CD14-positive monocyte (primary cell): ENCODE measurements at regions not wholly inside any gene's neighbourhood (a gene's known extent, or its start where the extent isn't known, plus 50 kb on each side); places are given as distances from the start of the nearest gene placed in this dataset.
A peak's percentile ranks its signal among the peaks of the same experiment; 100 is the strongest.

Source experiments
- DNase-seq, 3 donors: peaks; one replicate each; pipeline ENCODE4 v3.0.0-alpha.2; 2011 to 2022
- H2AFZ ChIP-seq: 2 replicates; pipeline ENCODE4 v1.6.0; 2012; ENCODE audit warnings: mild to moderate bottlenecking, low read depth, low read length, inconsistent platforms; ENCODE audit not compliant: insufficient read depth, poor library complexity, severe bottlenecking
- H3K27ac ChIP-seq, 2 donors: 1 replicate in 1 of 2; 2 replicates in 1 of 2; pipeline ENCODE4 v1.5.1; 2012 to 2013; ENCODE audit warnings: low read length in 2 of 2, control low read depth in 1 of 2, inconsistent platforms in 1 of 2, low read depth in 1 of 2, mild to moderate bottlenecking in 1 of 2
- H3K27me3 ChIP-seq, 2 donors: one replicate each; pipeline versions ENCODE4 v1.6.0 to v1.6.1; 2011 to 2013; ENCODE audit warnings: low read length in 2 of 2; ENCODE audit not compliant: control insufficient read depth in 2 of 2, insufficient read depth in 2 of 2
- H3K36me3 ChIP-seq, 2 donors: replicated peaks in 1 of 2; 1 replicate in 1 of 2; 2 replicates in 1 of 2; pipeline versions ENCODE4 v1.5.1 to v1.6.1; 2012 to 2013; ENCODE audit warnings: low read length in 2 of 2, control low read depth in 1 of 2, inconsistent platforms in 1 of 2, mild to moderate bottlenecking in 1 of 2; ENCODE audit not compliant: insufficient read depth in 2 of 2, control insufficient read depth in 1 of 2
- H3K4me1 ChIP-seq, 2 donors: 1 replicate in 1 of 2; 2 replicates in 1 of 2; pipeline versions ENCODE4 v1.5.1 to v1.6.1; 2012 to 2013; ENCODE audit warnings: low read length in 2 of 2, control low read depth in 1 of 2, inconsistent platforms in 1 of 2, mild to moderate bottlenecking in 1 of 2, moderate library complexity in 1 of 2; ENCODE audit not compliant: insufficient read depth in 2 of 2, control insufficient read depth in 1 of 2
- H3K4me2 ChIP-seq: replicated peaks from 2 replicates; pipeline ENCODE3; 2012; ENCODE audit warnings: low read length, moderate library complexity, mild to moderate bottlenecking; ENCODE audit not compliant: poor library complexity, severe bottlenecking; ENCODE audit errors: extremely low read depth
- H3K4me3 ChIP-seq, 3 experiments: fragments of 200-600 bp in 1 of 3; sonication (generic) in 1 of 3; replicated peaks in 1 of 3; 1 replicate in 2 of 3; 2 replicates in 1 of 3; pipeline ENCODE4 v1.5.1; 2011 to 2013; ENCODE audit warnings: low read length in 3 of 3, mild to moderate bottlenecking in 3 of 3, control low read depth in 2 of 3, low read depth in 2 of 3, inconsistent platforms in 1 of 3, moderate library complexity in 1 of 3
- H3K79me2 ChIP-seq: 2 replicates; pipeline ENCODE4 v1.6.0; 2012; ENCODE audit warnings: mild to moderate bottlenecking, control low read depth, inconsistent platforms, low read length, moderate library complexity; ENCODE audit not compliant: insufficient read depth
- H3K9ac ChIP-seq: 2 replicates; pipeline ENCODE4 v1.6.0; 2017; ENCODE audit warnings: low read length, mild to moderate bottlenecking; ENCODE audit not compliant: insufficient read depth, poor library complexity, severe bottlenecking
- H3K9me3 ChIP-seq, 2 donors: replicated peaks in 1 of 2; 1 replicate in 1 of 2; 2 replicates in 1 of 2; pipeline versions ENCODE4 v1.5.1 to v1.6.1; 2012 to 2013; ENCODE audit warnings: low read length in 2 of 2, control low read depth in 1 of 2; ENCODE audit not compliant: control insufficient read depth in 1 of 2, insufficient read depth in 1 of 2
- H4K20me1 ChIP-seq: 2 replicates; pipeline ENCODE4 v1.6.0; 2012; ENCODE audit warnings: mild to moderate bottlenecking, low read length, control low read depth, moderate library complexity; ENCODE audit not compliant: insufficient read depth
- H3K27ac Mint-ChIP-seq, 7 donors: one replicate each; pipeline ENCODE4 v1.8.0; 2020; ENCODE audit warnings: mild to moderate bottlenecking in 7 of 7, mixed read lengths in 7 of 7, moderate library complexity in 6 of 7, inconsistent platforms in 2 of 7
- H3K27me3 Mint-ChIP-seq, 3 donors: one replicate each; pipeline ENCODE4 v1.8.0; 2021 to 2022; ENCODE audit warnings: low read depth in 3 of 3, mild to moderate bottlenecking in 3 of 3, mixed read lengths in 3 of 3, moderate library complexity in 3 of 3, inconsistent platforms in 1 of 3
- H3K36me3 Mint-ChIP-seq, 2 donors: one replicate each; pipeline ENCODE4 v1.8.0; 2020; ENCODE audit warnings: mixed read lengths in 2 of 2, inconsistent platforms in 1 of 2, mild to moderate bottlenecking in 1 of 2
- H3K4me1 Mint-ChIP-seq: one replicate; pipeline ENCODE4 v1.8.0; 2020; ENCODE audit warnings: mild to moderate bottlenecking, mixed read lengths
- H3K4me3 Mint-ChIP-seq, 2 donors: one replicate each; pipeline ENCODE4 v1.8.0; 2020; ENCODE audit warnings: mild to moderate bottlenecking in 2 of 2, mixed read lengths in 2 of 2, moderate library complexity in 1 of 2
- H3K9me3 Mint-ChIP-seq, 7 donors: one replicate each; pipeline ENCODE4 v1.8.0; 2020 to 2022; ENCODE audit warnings: mixed read lengths in 7 of 7, mild to moderate bottlenecking in 6 of 7, moderate library complexity in 6 of 7, inconsistent platforms in 2 of 7
- WGBS: methylation state at CpG from one replicate; pipeline ENCODE4 v1.1.5; 2013; ENCODE audit warnings: missing lambda C conversion rate; ENCODE audit not compliant: insufficient coverage; 5-methylcytosine and 5-hydroxymethylcytosine counted together
- intact Hi-C, 2 donors: fragments of 100-400 bp; cut with micrococcal nuclease; formaldehyde crosslinking; loops; one replicate each; pipeline versions ENCODE4 v1.15.0 to v1.15.1; 2023
- TF ChIP-seq, protein P1 (sequence below): fragments of 200-600 bp; IDR thresholded peaks from one replicate; pipeline ENCODE4 v1.8.0; 2022; ENCODE audit warnings: antibody characterized with exemption, mild to moderate bottlenecking

GRCh38 chrX:149079805-149080406 lies 425.2 kb downstream of the IDS start:
- TF ChIP-seq, protein P1, sequence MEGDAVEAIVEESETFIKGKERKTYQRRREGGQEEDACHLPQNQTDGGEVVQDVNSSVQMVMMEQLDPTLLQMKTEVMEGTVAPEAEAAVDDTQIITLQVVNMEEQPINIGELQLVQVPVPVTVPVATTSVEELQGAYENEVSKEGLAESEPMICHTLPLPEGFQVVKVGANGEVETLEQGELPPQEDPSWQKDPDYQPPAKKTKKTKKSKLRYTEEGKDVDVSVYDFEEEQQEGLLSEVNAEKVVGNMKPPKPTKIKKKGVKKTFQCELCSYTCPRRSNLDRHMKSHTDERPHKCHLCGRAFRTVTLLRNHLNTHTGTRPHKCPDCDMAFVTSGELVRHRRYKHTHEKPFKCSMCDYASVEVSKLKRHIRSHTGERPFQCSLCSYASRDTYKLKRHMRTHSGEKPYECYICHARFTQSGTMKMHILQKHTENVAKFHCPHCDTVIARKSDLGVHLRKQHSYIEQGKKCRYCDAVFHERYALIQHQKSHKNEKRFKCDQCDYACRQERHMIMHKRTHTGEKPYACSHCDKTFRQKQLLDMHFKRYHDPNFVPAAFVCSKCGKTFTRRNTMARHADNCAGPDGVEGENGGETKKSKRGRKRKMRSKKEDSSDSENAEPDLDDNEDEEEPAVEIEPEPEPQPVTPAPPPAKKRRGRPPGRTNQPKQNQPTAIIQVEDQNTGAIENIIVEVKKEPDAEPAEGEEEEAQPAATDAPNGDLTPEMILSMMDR = no peak
- H4K20me1 ChIP-seq = no peaks in the 10 kb centered on the region
- peaks cover under 1% of the 10 kb centered on the region for H3K4me1 Mint-ChIP-seq

DNA sequence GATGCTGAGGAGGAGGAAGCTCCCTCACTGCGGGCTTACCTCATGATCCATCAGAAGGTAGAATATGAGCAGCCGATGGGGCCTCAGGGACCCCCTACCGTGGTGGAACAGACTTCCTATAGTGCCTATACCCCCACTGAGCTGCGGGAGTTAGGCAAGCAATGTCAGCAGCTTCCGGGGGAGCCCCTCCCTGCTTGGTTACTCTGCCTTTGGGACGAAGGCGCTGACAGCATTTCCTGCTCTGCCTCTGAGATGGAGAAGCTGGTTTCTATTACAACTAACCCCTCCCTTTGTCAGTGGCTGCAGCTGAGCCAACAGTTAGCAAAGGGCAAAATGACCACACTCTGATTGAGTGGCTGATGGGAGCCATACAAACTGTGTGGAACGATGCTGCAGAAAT lies 430.7 kb downstream of the IDS start:
- H3K79me2 ChIP-seq = no peaks in the 10 kb centered on the region
- peak overlapping the region; percentile 25 for H3K9ac ChIP-seq
- H3K9me3 ChIP-seq = no peaks in the 10 kb centered on the region
- Mint-ChIP-seq H3K4me1 (peaks cover 9% of the 10 kb centered on the region), H3K27ac (peak overlapping the region in 1 of 7 donors; percentile 8), H3K4me3 (peak overlapping the region; percentile 34 to 39), H3K27me3 (peaks cover 0 to 6% (median 2%) of the 10 kb centered on the region in 3 donors), H3K9me3 (peaks cover 0 to 6% (median 0%) of the 10 kb centered on the region in 7 donors), H3K36me3 (no peaks in the 10 kb centered on the region)
- peaks cover 6% of the 10 kb centered on the region in 2 donors for H3K4me1 ChIP-seq
- peak overlapping the region; percentile 26 for H2AFZ ChIP-seq
- no peaks in the 10 kb centered on the region for H3K27me3 ChIP-seq
- peak in 2 of 3 donors; percentile 7 to 8 for DNase-seq
- peak overlapping the region in 2 of 3 experiments; percentile 5 to 41 for H3K4me3 ChIP-seq
- WGBS = 0% methylated on average over 2 of the region's 8 CpGs
- H3K36me3 ChIP-seq = no peaks in the 10 kb centered on the region
- H3K27ac ChIP-seq = no peak overlapping the region
- H3K4me2 ChIP-seq = peak overlapping the region; percentile 44
- TF ChIP-seq, protein P1 = no peak
- H4K20me1 ChIP-seq = no peaks in the 10 kb centered on the region
- intact Hi-C loops = no loop called here

More at GRCh38 chrX:149079805-149080406, 425.2 kb downstream of the IDS start:
- H3K27me3 Mint-ChIP-seq = peaks cover 0 to 5% (median 3%) of the 10 kb centered on the region in 3 donors
- H3K9me3 Mint-ChIP-seq = peaks cover 0 to 19% (median 0%) of the 10 kb centered on the region in 7 donors
- no peak overlapping the region for H3K4me2 ChIP-seq
- H3K4me3 ChIP-seq = no peak overlapping the region
- DNase-seq = no peak
- H3K27ac ChIP-seq = no peak overlapping the region
- no peaks in the 10 kb centered on the region for H3K27me3 ChIP-seq
- WGBS = 80% methylated on average over 1 of the region's 5 CpGs
- H3K4me3 Mint-ChIP-seq = no peak overlapping the region
- no peak overlapping the region for H3K27ac Mint-ChIP-seq
- H3K79me2 ChIP-seq = no peaks in the 10 kb centered on the region
- no peaks in the 10 kb centered on the region for H3K9me3 ChIP-seq
- peaks cover under 1 to 2% of the 10 kb centered on the region in 2 donors for H3K4me1 ChIP-seq
- H3K36me3 Mint-ChIP-seq = no peaks in the 10 kb centered on the region
- H2AFZ ChIP-seq = no peak overlapping the region
- no peak overlapping the region for H3K9ac ChIP-seq
- intact Hi-C loops = no loop called here
- no peaks in the 10 kb centered on the region for H3K36me3 ChIP-seq
